Right ventricle myocardium superior (tissue), 1 donor: ENCODE measurements at regions not wholly inside any gene's neighbourhood (a gene's known extent, or its start where the extent isn't known, plus 50 kb on each side); places are given as distances from the start of the nearest gene placed in this dataset.
"Not testable (repeated sequence)": the region's sequence is repeated elsewhere in the genome, so short reads cannot be mapped to it uniquely, and the experiment has no call there.

Source experiments
- ATAC-seq: fragments of 200-7000 bp; cut with Tn5 transposase; one replicate; pipeline ENCODE4 v1.9.1; 2020; ENCODE audit warnings: mild to moderate bottlenecking; ENCODE audit not compliant: poor library complexity
- DNase-seq: peaks from one replicate; pipeline ENCODE4 v3.0.0-alpha.2; 2020
- intact Hi-C: fragments of 100-400 bp; cut with DNase I; formaldehyde crosslinking; loops from one replicate; pipeline ENCODE4 v1.11.2; 2022
- donor health status: DM: no; HTN: yes; CAD: no; lungs with severe emphysema.

- ATAC-seq (no peak), DNase-seq (no peak)
- intact Hi-C loops: no loop called here
Observed at GRCh38 chr1:45258059-45258650, 51.8 kb upstream of the ZSWIM5 start.

GRCh38 chr1:45259053-45259452, 52.6 kb upstream of the ZSWIM5 start:
- DNase-seq (no peak), ATAC-seq (no peak)
- intact Hi-C loops: no loop called here

- DNase-seq (no peak), ATAC-seq (no peak)
- intact Hi-C loops: no loop called here
Observed at GRCh38 chr1:45260244-45260643, 53.8 kb upstream of the ZSWIM5 start.

- no peak for ATAC-seq
- intact Hi-C loops: no loop called here
- DNase-seq: no peak
Observed at GRCh38 chr1:45263132-45263531, 56.7 kb upstream of the ZSWIM5 start.

GRCh38 chr1:45265244-45265643, 58.8 kb upstream of the ZSWIM5 start:
- no peak for DNase-seq
- intact Hi-C loops: no loop called here
- ATAC-seq: no peak

- DNase-seq (peak; percentile 68), ATAC-seq (peak; percentile 85)
- intact Hi-C loops: no loop called here
Observed at GRCh38 chr1:45266151-45266801, 59.9 kb upstream of the ZSWIM5 start.

GRCh38 chr1:45268310-45268709, 58.4 kb upstream of the HPDL start:
- ATAC-seq, intact Hi-C loops, DNase-seq: not testable (repeated sequence)

- intact Hi-C loops, ATAC-seq, DNase-seq: not testable (repeated sequence)
Observed at GRCh38 chr1:45272267-45272666, 54.4 kb upstream of the HPDL start.

- ATAC-seq (no peak), DNase-seq (no peak)
- intact Hi-C loops: no loop called here
Observed at GRCh38 chr1:45272913-45273371, 53.8 kb upstream of the HPDL start.

- intact Hi-C loops: no loop called here
- DNase-seq: no peak
- no peak for ATAC-seq
Observed at GRCh38 chr1:45275054-45275453, 51.6 kb upstream of the HPDL start.
